ENCODE measurements at regions not wholly inside any gene's neighbourhood (a gene's known extent, or its start where the extent isn't known, plus 50 kb on each side); places are given as distances from the start of the nearest gene placed in this dataset.

DNA sequence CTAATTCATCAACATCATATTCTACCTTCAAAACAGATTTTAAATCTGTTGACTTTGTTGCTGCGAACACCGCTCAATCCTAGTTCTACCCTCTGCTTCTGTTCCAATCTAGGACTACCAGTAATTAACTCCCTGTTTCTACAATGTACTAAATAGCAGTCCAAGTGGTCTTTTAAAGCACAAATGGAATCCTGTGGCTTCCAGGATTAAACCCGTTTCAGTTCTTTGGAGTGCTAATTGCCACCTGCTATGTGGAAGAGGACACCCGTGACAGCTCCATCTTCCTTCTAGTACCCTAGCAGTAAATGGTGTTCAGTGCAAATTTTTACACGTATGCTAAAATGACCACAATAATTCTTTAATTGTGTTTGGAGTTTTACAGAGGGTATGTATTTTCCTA is 232.1 kb downstream of the TDRD3 start:
- no peak for DNase-seq (ENCODE audit: low read depth in 4 of 4, low spot score in 3 of 4)

DNA sequence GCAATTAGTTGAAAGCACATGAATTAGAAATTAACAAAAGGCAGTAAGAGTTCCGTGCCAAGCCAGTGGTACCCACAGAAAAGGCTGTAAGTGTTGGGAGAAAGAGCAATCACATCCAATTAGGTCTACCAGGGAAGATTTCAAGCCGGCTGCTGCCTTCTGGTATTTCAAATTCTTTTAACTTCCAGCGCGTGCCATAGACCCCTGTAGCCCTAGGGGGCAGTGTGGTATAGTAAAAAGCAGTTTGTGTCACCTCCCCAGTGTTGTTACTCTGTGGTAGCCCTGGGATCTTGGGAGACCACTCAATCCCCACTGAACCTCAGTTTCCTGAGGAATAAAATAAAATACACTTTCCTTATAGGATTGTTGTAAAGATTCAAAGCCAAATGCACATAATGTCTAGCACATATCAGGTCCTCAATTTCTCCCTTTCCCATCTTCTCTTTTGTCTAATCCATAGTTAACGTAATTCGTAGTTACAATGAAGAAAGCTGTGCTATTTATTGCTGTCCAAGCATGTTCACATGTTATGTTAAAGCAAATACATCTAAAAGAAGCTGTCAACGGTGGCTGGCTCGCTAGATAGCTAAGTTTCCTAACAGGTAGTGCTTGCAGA is 230.2 kb downstream of the TDRD3 start:
- peak in 2 of 4 donors; percentile 6 to 30 for DNase-seq (ENCODE audit: low read depth in 4 of 4, low spot score in 3 of 4)
